B cell (primary cell): ENCODE measurements at regions not wholly inside any gene's neighbourhood (a gene's known extent, or its start where the extent isn't known, plus 50 kb on each side); places are given as distances from the start of the nearest gene placed in this dataset.

Experiments used
- CTCF ChIP-seq: fragments of 200-600 bp; IDR thresholded peaks from one replicate; pipeline ENCODE4 v1.8.0; 2022; ENCODE audit warnings: antibody characterized with exemption, mild to moderate bottlenecking
- EZH2 ChIP-seq: IDR thresholded peaks from 2 replicates; pipeline ENCODE4 v1.6.1; 2012; ENCODE audit warnings: borderline replicate concordance, low read depth, mild to moderate bottlenecking, moderate library complexity, low read length; ENCODE audit not compliant: insufficient read depth, poor library complexity, severe bottlenecking

- TF ChIP-seq CTCF (no peak), EZH2 (no peak)
Observed at GRCh38 chr5:62729675-62730074, 151.1 kb downstream of the LRRC70 start.
